PC-3 (cell line): ENCODE measurements at regions not wholly inside any gene's neighbourhood (a gene's known extent, or its start where the extent isn't known, plus 50 kb on each side); places are given as distances from the start of the nearest gene placed in this dataset.

Source experiments
- CTCF ChIP-seq: fragments of 300-600 bp; sonication (generic); conservative IDR thresholded peaks from 2 replicates; pipeline ENCODE4 v1.5.1; 2017; ENCODE audit warnings: antibody characterized with exemption, low read depth, mild to moderate bottlenecking, low read length
- EZH2 ChIP-seq: fragments of 300-600 bp; sonication (generic); IDR thresholded peaks from one replicate; pipeline ENCODE4 v1.6.1; 2017; ENCODE audit warnings: antibody characterized with exemption, mild to moderate bottlenecking, low read length; ENCODE audit not compliant: unreplicated experiment
- EZH2phosphoT487 ChIP-seq: fragments of 300-600 bp; sonication (generic); IDR thresholded peaks from 2 replicates; pipeline ENCODE4 v1.6.1; 2018; ENCODE audit warnings: mild to moderate bottlenecking, antibody characterized with exemption, low read length, borderline replicate concordance

GRCh38 chr1:198837278-198838021, 198.6 kb downstream of the PTPRC start:
- TF ChIP-seq CTCF (no peak), EZH2phosphoT487 (no peak), EZH2 (no peak)
